ENCODE measurements at regions not wholly inside any gene's neighbourhood (a gene's known extent, or its start where the extent isn't known, plus 50 kb on each side); places are given as distances from the start of the nearest gene placed in this dataset.

GRCh38 chr3:103342205-103342731, 907.5 kb downstream of the ZPLD1 start:
- no peak for TF ChIP-seq EP300 (IDR thresholded peaks at IDR 0.05)
- no peak for TF ChIP-seq POLR2A (IDR thresholded peaks at IDR 0.05; ENCODE audit: low read depth)
- no peak for TF ChIP-seq CTCF (IDR thresholded peaks at IDR 0.05)
- TF ChIP-seq POLR2AphosphoS5 (IDR thresholded peaks at IDR 0.05): no peak
- intact Hi-C loops (cut with DNase I): no loop called here
- no peak overlapping the region for H3K4me3 ChIP-seq
- no peak for DNase-seq (ENCODE audit: extremely low spot score)
- H3K27ac ChIP-seq (replicated peaks in 1 of 4): no peak overlapping the region
- H3K27me3 ChIP-seq: no peaks in the 10 kb centered on the region
- WGBS: 78% methylated on average over 4 of the region's 4 CpGs
- no peaks in the 10 kb centered on the region for H3K36me3 ChIP-seq
- no peaks in the 10 kb centered on the region for H3K4me1 ChIP-seq
- H3K9me3 ChIP-seq: no peaks in the 10 kb centered on the region

- intact Hi-C loops (cut with DNase I): no loop called here
- no peak overlapping the region for H3K27ac ChIP-seq (replicated peaks in 1 of 4)
- H3K9me3 ChIP-seq: no peaks in the 10 kb centered on the region
- no peaks in the 10 kb centered on the region for H3K4me1 ChIP-seq
- DNase-seq (ENCODE audit: extremely low spot score): no peak
- H3K36me3 ChIP-seq: no peaks in the 10 kb centered on the region
- WGBS: 92% methylated on average over 4 of the region's 4 CpGs
- H3K27me3 ChIP-seq: no peaks in the 10 kb centered on the region
- H3K4me3 ChIP-seq: no peak overlapping the region
- TF ChIP-seq EP300 (IDR thresholded peaks at IDR 0.05) (no peak), CTCF (IDR thresholded peaks at IDR 0.05) (no peak)
These were observed 914.9 kb downstream of the ZPLD1 start for GRCh38 chr3:103349760-103350159.

GRCh38 chr3:103365467-103365866, 930.7 kb downstream of the ZPLD1 start:
- no peaks in the 10 kb centered on the region for H3K9me3 ChIP-seq
- intact Hi-C loops (cut with DNase I): no loop called here
- no peaks in the 10 kb centered on the region for H3K4me1 ChIP-seq
- H3K36me3 ChIP-seq: no peaks in the 10 kb centered on the region
- 70% methylated on average over 1 of the region's 1 CpG for WGBS
- TF ChIP-seq POLR2A (IDR thresholded peaks at IDR 0.05; ENCODE audit: low read depth) (no peak), CTCF (IDR thresholded peaks at IDR 0.05) (no peak), EP300 (IDR thresholded peaks at IDR 0.05) (no peak), POLR2AphosphoS5 (IDR thresholded peaks at IDR 0.05) (no peak)
- H3K4me3 ChIP-seq: no peak overlapping the region
- no peaks in the 10 kb centered on the region for H3K27me3 ChIP-seq
- H3K27ac ChIP-seq (replicated peaks in 1 of 4): no peak overlapping the region
- DNase-seq (ENCODE audit: extremely low spot score): no peak

GRCh38 chr3:103367481-103367880, 932.7 kb downstream of the ZPLD1 start:
- H3K36me3 ChIP-seq: no peaks in the 10 kb centered on the region
- H3K27me3 ChIP-seq: no peaks in the 10 kb centered on the region
- no peak for TF ChIP-seq CTCF (IDR thresholded peaks at IDR 0.05)
- TF ChIP-seq POLR2A (IDR thresholded peaks at IDR 0.05; ENCODE audit: low read depth): no peak
- TF ChIP-seq POLR2AphosphoS5 (IDR thresholded peaks at IDR 0.05): no peak
- no peak for TF ChIP-seq EP300 (IDR thresholded peaks at IDR 0.05)
- no peaks in the 10 kb centered on the region for H3K9me3 ChIP-seq
- intact Hi-C loops (cut with DNase I): no loop called here
- no peak overlapping the region for H3K27ac ChIP-seq (replicated peaks in 1 of 4)
- H3K4me3 ChIP-seq: no peak overlapping the region
- DNase-seq (ENCODE audit: extremely low spot score): no peak
- WGBS: 89% methylated on average over 3 of the region's 3 CpGs
- no peaks in the 10 kb centered on the region for H3K4me1 ChIP-seq

- 4% methylated on average over 1 of the region's 1 CpG for WGBS
- H3K27ac ChIP-seq (replicated peaks in 1 of 4): no peak overlapping the region
- no peaks in the 10 kb centered on the region for H3K4me1 ChIP-seq
- H3K36me3 ChIP-seq: no peaks in the 10 kb centered on the region
- intact Hi-C loops (cut with DNase I): no loop called here
- no peaks in the 10 kb centered on the region for H3K9me3 ChIP-seq
- no peak for TF ChIP-seq EP300 (IDR thresholded peaks at IDR 0.05)
- TF ChIP-seq CTCF (IDR thresholded peaks at IDR 0.05): no peak
- no peak for TF ChIP-seq POLR2A (IDR thresholded peaks at IDR 0.05; ENCODE audit: low read depth)
- TF ChIP-seq POLR2AphosphoS5 (IDR thresholded peaks at IDR 0.05): no peak
- no peak for DNase-seq (ENCODE audit: extremely low spot score)
- H3K27me3 ChIP-seq: no peaks in the 10 kb centered on the region
- H3K4me3 ChIP-seq: no peak overlapping the region
These were observed 936.6 kb downstream of the ZPLD1 start for GRCh38 chr3:103371411-103371810.
